SK-N-SH treated with all-trans-retinoic acid at 6 μM for 48 hours (cell line): ENCODE measurements at regions not wholly inside any gene's neighbourhood (a gene's known extent, or its start where the extent isn't known, plus 50 kb on each side); places are given as distances from the start of the nearest gene placed in this dataset.

Experiments
- CSDC2 ChIP-seq: fragments of 250-450 bp; sonication (Bioruptor Pico); IDR thresholded peaks from 2 replicates; pipeline ENCODE4 v1.5.0; 2020; ENCODE audit warnings: mild to moderate bottlenecking, moderate library complexity
- ZC3H10 ChIP-seq: fragments of 250-450 bp; sonication (Bioruptor Pico); IDR thresholded peaks from 2 replicates; pipeline ENCODE4 v1.5.1; 2021; ENCODE audit warnings: mild to moderate bottlenecking, moderate library complexity

DNA sequence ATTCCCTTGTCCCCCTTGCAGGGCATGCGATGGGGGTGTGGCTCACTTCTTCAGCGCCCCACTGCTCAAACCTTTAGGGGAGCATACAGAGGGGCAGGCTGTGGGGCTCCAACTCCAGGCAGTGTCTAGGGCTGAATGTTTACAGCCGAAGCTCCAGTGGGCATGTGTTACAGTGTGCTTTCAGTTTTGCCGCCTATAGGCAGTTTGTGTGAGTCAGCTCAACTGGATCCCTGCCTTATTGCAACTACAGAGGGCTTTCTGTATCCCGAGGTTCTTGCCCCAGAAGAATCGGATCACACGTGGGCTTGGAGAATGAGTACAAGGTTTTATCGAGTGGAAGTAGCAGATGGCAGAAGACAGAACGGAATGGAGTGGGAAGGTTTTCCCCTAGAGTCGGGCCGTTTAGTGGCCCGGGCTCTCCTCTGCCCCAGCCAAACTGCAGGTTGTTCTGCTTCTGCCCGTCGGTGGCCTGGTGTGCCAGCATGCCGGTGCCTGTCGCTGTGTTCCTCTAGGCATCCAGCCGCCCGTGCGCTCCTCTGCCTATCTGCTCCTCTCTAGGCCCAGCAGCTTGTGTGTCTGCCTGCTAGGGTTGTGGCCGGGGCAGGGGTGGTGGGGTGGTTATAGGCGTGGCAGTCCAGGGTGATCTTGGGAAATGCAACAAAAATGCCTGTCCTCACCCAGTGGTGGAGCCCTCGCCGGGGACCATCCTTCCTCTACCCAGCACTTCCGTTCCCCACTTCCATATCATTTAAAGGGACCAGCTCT, 435.9 kb upstream of the SGCG start:
- no peak for TF ChIP-seq ZC3H10
- TF ChIP-seq CSDC2 (CRISPR knock-in tag): no peak
